HepG2 (cell line): ENCODE measurements at regions not wholly inside any gene's neighbourhood (a gene's known extent, or its start where the extent isn't known, plus 50 kb on each side); places are given as distances from the start of the nearest gene placed in this dataset.

Experiments used
- ATAC-seq: fragments of 200-7000 bp; cut with Tn5 transposase; 3 replicates; pipeline ENCODE4 v1.9.1; 2020; ENCODE audit warnings: mild to moderate bottlenecking, moderate library complexity
- BruUV-seq: library from RNA; stranded (reverse); fragments of 400-500 nt; replicated peaks from 2 replicates; lab custom pipeline; 2021; lab: Mats Ljungman, UMichigan
- CTCF ChIA-PET: fragments of 300-600 bp; formaldehyde crosslinking; extraction: SDS; loops from one replicate; lab custom pipeline; 2021; ENCODE audit warnings: low total read pairs, inconsistent platforms, low intra/inter-chr PET ratio; lab: Yijun Ruan, JAX
- POLR2A ChIA-PET: fragments of 350-600 bp; sonication (Branson Sonifier 250); formaldehyde crosslinking; loops from one replicate; lab custom pipeline; 2020; ENCODE audit warnings: antibody characterized with exemption, inconsistent platforms; lab: Yijun Ruan, JAX
- DNase-seq: peaks from one replicate; pipeline ENCODE4 v3.0.0-alpha.2; 2015; ENCODE audit warnings: low spot score
- FAIRE-seq: peaks from 3 replicates; lab custom pipeline; 2011; peaks lifted over from hg19 to GRCh38; lab: Jason Lieb, UNC
- H2AFZ ChIP-seq: one replicate; pipeline ENCODE4 v1.6.1; 2011; ENCODE audit warnings: low read length, inconsistent platforms
- H3K27ac ChIP-seq: fragments of 300-600 bp; 3 replicates; pipeline ENCODE4 v1.8.0; 2011; ENCODE audit warnings: mixed run types, mild to moderate bottlenecking, mixed read lengths, low read length, inconsistent platforms; ENCODE audit not compliant: insufficient read depth; ENCODE audit errors: extremely low read length
- H3K27me3 ChIP-seq, 2 experiments: fragments of 200-600 bp in 1 of 2; 2 replicates in 1 of 2; 3 replicates in 1 of 2; pipeline versions ENCODE4 v1.6.0 to v1.8.0; 2011; ENCODE audit warnings: low read length in 2 of 2, mild to moderate bottlenecking in 2 of 2, moderate library complexity in 2 of 2, inconsistent platforms in 1 of 2; ENCODE audit not compliant: insufficient read depth in 2 of 2, control insufficient read depth in 1 of 2
- H3K36me3 ChIP-seq, 2 experiments: fragments of 200-600 bp in 1 of 2; replicated peaks in 1 of 2; 2 replicates in 1 of 2; 3 replicates in 1 of 2; pipeline versions ENCODE4 v1.5.1 to v1.8.0; 2011; ENCODE audit warnings: low read length in 2 of 2, inconsistent platforms in 1 of 2; ENCODE audit not compliant: insufficient read depth in 2 of 2, control insufficient read depth in 1 of 2
- H3K4me1 ChIP-seq: 2 replicates; pipeline ENCODE4 v1.5.1; 2012; ENCODE audit warnings: low read length, inconsistent platforms; ENCODE audit not compliant: insufficient read depth
- H3K4me2 ChIP-seq: 2 replicates; pipeline ENCODE4 v1.6.0; 2011; ENCODE audit warnings: low read depth, low read length, inconsistent platforms
- H3K4me3 ChIP-seq, 3 experiments: fragments of 200-600 bp in 1 of 3; sonication (generic), shearing (Covaris generic) in 1 of 3; replicated peaks in 1 of 3; 2 replicates each; pipeline ENCODE4 v1.5.1; 2011 to 2016; ENCODE audit warnings: low read length in 3 of 3, inconsistent platforms in 2 of 3, low read depth in 2 of 3, mild to moderate bottlenecking in 2 of 3, control low read depth in 1 of 3, mixed read lengths in 1 of 3; ENCODE audit not compliant: insufficient read depth in 1 of 3
- H3K79me2 ChIP-seq: one replicate; pipeline ENCODE4 v1.6.1; 2011; ENCODE audit warnings: low read length, inconsistent platforms; ENCODE audit not compliant: insufficient read depth
- H3K9ac ChIP-seq: 2 replicates; pipeline ENCODE4 v1.6.0; 2011; ENCODE audit warnings: mild to moderate bottlenecking, low read depth, low read length, inconsistent platforms; ENCODE audit not compliant: insufficient read depth
- H3K9me3 ChIP-seq: 2 replicates; pipeline ENCODE4 v1.5.1; 2012; ENCODE audit warnings: mild to moderate bottlenecking, low read length
- H4K20me1 ChIP-seq: 2 replicates; pipeline ENCODE4 v1.6.0; 2011; ENCODE audit warnings: inconsistent platforms, mild to moderate bottlenecking, low read length, moderate library complexity; ENCODE audit not compliant: insufficient read depth
- BHLHE40 ChIP-seq: IDR thresholded peaks from 2 replicates; pipeline ENCODE4 v1.6.1; 2011; ENCODE audit warnings: low read length, improper control_type of control experiment
- FOXK1 ChIP-seq: sonication (generic); formaldehyde crosslinking; IDR thresholded peaks from 2 replicates; pipeline ENCODE4 v1.4.0; 2020; ENCODE audit warnings: low read depth, missing genetic modification reagents, borderline replicate concordance
- NR3C1 ChIP-seq: sonication (generic); formaldehyde crosslinking; IDR thresholded peaks from 2 replicates; pipeline ENCODE4 v1.4.0; 2020; ENCODE audit warnings: missing genetic modification reagents
- TAF1 ChIP-seq: sonication (generic); formaldehyde crosslinking; IDR thresholded peaks from 2 replicates; pipeline ENCODE4 v1.4.0; 2020; ENCODE audit warnings: missing genetic modification reagents
- ZNF10 ChIP-seq: sonication (generic); formaldehyde crosslinking; IDR thresholded peaks from 2 replicates; pipeline ENCODE4 v1.4.0; 2020; ENCODE audit warnings: mild to moderate bottlenecking, low read depth, missing genetic modification reagents, borderline replicate concordance
- ZNF382 ChIP-seq: sonication (generic); formaldehyde crosslinking; IDR thresholded peaks from 2 replicates; pipeline ENCODE4 v1.5.0; 2020; ENCODE audit warnings: missing genetic modification reagents, mild to moderate bottlenecking, borderline replicate concordance
- ZNF430 ChIP-seq: sonication (generic); formaldehyde crosslinking; IDR thresholded peaks from 2 replicates; pipeline ENCODE4 v1.9.0; 2021; ENCODE audit warnings: mild to moderate bottlenecking, missing genetic modification reagents
- ZNF646 ChIP-seq: sonication (generic); formaldehyde crosslinking; IDR thresholded peaks from 2 replicates; pipeline ENCODE4 v1.9.0; 2021; ENCODE audit warnings: mild to moderate bottlenecking, missing genetic modification reagents
- ZNF660 ChIP-seq: sonication (generic); formaldehyde crosslinking; IDR thresholded peaks from 2 replicates; pipeline ENCODE4 v1.5.1; 2020; ENCODE audit warnings: mild to moderate bottlenecking, low read depth, missing genetic modification reagents, borderline replicate concordance
- ZNF772 ChIP-seq: sonication (generic); formaldehyde crosslinking; IDR thresholded peaks from 2 replicates; pipeline ENCODE4 v1.5.0; 2020; ENCODE audit warnings: mild to moderate bottlenecking, missing genetic modification reagents
- ZNF878 ChIP-seq: sonication (generic); formaldehyde crosslinking; IDR thresholded peaks from 2 replicates; pipeline ENCODE4 v1.8.1; 2023; ENCODE audit warnings: mild to moderate bottlenecking, missing genetic modification reagents, moderate library complexity
- ZSCAN30 ChIP-seq: sonication (generic); formaldehyde crosslinking; IDR thresholded peaks from 2 replicates; pipeline ENCODE4 v1.5.0; 2020; ENCODE audit warnings: mild to moderate bottlenecking, missing genetic modification reagents
- WGBS: methylation state at CpG from one replicate; pipeline ENCODE4 v1.1.6; 2017; ENCODE audit warnings: low lambda C conversion rate; 5-methylcytosine and 5-hydroxymethylcytosine counted together
- in situ Hi-C: cut with HindIII; loops from 2 replicates; pipeline ENCODE4 v1.10.0; 2017; ENCODE audit warnings: low pct_unique_long_range_greater_than_20kb; ENCODE audit not compliant: extremely low pct_ligation_motif_present
- intact Hi-C: fragments of 100-400 bp; cut with micrococcal nuclease; formaldehyde crosslinking; loops from one replicate; pipeline ENCODE4 v1.10.0; 2022; ENCODE audit not compliant: unreplicated experiment
- TF ChIP-seq, protein P1 (sequence below): sonication (generic); formaldehyde crosslinking; IDR thresholded peaks from 2 replicates; pipeline ENCODE4 v1.4.0; 2020; ENCODE audit warnings: missing genetic modification reagents, borderline replicate concordance

- TF ChIP-seq ZNF430 (no peak), NR3C1 (no peak), ZNF772 (CRISPR knock-in tag) (no peak), ZSCAN30 (CRISPR knock-in tag) (no peak), ZNF382 (CRISPR knock-in tag) (no peak), ZNF10 (CRISPR knock-in tag) (no peak), FOXK1 (CRISPR knock-in tag) (no peak)
- TF ChIP-seq, protein P1, sequence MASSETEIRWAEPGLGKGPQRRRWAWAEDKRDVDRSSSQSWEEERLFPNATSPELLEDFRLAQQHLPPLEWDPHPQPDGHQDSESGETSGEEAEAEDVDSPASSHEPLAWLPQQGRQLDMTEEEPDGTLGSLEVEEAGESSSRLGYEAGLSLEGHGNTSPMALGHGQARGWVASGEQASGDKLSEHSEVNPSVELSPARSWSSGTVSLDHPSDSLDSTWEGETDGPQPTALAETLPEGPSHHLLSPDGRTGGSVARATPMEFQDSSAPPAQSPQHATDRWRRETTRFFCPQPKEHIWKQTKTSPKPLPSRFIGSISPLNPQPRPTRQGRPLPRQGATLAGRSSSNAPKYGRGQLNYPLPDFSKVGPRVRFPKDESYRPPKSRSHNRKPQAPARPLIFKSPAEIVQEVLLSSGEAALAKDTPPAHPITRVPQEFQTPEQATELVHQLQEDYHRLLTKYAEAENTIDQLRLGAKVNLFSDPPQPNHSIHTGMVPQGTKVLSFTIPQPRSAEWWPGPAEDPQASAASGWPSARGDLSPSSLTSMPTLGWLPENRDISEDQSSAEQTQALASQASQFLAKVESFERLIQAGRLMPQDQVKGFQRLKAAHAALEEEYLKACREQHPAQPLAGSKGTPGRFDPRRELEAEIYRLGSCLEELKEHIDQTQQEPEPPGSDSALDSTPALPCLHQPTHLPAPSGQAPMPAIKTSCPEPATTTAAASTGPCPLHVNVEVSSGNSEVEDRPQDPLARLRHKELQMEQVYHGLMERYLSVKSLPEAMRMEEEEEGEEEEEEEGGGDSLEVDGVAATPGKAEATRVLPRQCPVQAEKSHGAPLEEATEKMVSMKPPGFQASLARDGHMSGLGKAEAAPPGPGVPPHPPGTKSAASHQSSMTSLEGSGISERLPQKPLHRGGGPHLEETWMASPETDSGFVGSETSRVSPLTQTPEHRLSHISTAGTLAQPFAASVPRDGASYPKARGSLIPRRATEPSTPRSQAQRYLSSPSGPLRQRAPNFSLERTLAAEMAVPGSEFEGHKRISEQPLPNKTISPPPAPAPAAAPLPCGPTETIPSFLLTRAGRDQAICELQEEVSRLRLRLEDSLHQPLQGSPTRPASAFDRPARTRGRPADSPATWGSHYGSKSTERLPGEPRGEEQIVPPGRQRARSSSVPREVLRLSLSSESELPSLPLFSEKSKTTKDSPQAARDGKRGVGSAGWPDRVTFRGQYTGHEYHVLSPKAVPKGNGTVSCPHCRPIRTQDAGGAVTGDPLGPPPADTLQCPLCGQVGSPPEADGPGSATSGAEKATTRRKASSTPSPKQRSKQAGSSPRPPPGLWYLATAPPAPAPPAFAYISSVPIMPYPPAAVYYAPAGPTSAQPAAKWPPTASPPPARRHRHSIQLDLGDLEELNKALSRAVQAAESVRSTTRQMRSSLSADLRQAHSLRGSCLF: no peak
Observed at GRCh38 chr6:21840428-21840827, 246.9 kb downstream of the SOX4 start (continued).

DNA sequence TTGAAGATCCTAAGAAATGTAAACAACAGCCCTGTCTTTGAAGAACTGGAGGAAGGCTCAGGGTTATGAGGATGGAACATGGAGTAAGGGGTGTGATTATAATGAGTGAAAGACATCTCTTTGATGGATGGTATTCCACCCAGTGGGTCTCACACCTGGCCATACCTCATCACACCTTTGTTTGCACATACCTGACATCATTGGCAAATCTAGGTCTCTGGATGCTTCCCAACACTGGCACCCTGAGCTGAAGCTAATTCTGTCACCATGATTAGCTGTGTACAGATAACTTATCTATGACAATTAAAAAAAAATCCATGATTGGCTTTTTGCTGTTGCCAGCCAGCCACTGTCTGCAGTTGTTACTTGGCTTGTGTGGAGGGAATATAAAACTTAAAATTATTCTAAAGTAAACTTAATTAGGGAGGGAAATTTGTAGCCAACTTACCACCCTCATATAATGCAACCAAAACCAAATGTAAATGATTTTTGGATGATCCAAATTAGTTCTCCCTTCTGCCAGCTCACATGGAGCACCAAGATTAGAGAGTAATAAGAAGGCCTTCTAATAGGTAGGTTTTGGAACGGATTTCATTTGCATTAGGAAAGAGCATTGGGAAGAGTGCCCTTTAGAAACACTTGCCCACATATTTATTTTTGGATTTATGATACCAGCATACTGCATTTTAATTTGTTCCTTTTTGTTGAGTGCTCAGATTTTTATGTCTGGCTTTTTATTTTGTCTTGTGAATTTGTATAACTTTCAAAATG, 249.5 kb downstream of the SOX4 start:
- H3K9me3 ChIP-seq: no peaks in the 10 kb centered on the region
- H3K27ac ChIP-seq: no peak overlapping the region
- H2AFZ ChIP-seq: no peak overlapping the region
- H3K4me1 ChIP-seq: peaks cover 19% of the 10 kb centered on the region
- intact Hi-C loops: no loop called here
- H3K36me3 ChIP-seq: no peaks in the 10 kb centered on the region
- no peak for FAIRE-seq
- BruUV-seq: no TSS peak
- DNase-seq: no peak
- H3K4me3 ChIP-seq: no peak overlapping the region
- no peak for ATAC-seq
- WGBS: 4% methylated on average over 1 of the region's 1 CpG
- no peak overlapping the region for H3K4me2 ChIP-seq
- in situ Hi-C loops: no loop called here
- ChIA-PET CTCF (no interaction called here), POLR2A (no interaction called here)
- H3K9ac ChIP-seq: no peak overlapping the region
- H3K27me3 ChIP-seq: no peaks in the 10 kb centered on the region
- H3K79me2 ChIP-seq: no peaks in the 10 kb centered on the region
- no peaks in the 10 kb centered on the region; the same call in 1 of the 2 replicates for H4K20me1 ChIP-seq
- TF ChIP-seq ZNF660 (CRISPR knock-in tag) (no peak), TAF1 (no peak), ZNF878 (CRISPR knock-in tag) (no peak), ZNF646 (no peak), BHLHE40 (no peak)
